NT2/D1 (cell line): ENCODE measurements at regions not wholly inside any gene's neighbourhood (a gene's known extent, or its start where the extent isn't known, plus 50 kb on each side); places are given as distances from the start of the nearest gene placed in this dataset.

ENCODE experiments used
- SUZ12 ChIP-seq: IDR thresholded peaks from 2 replicates; pipeline ENCODE4 v1.6.1; 2011; ENCODE audit not compliant: insufficient read length, insufficient read depth; ENCODE audit errors: extremely low read depth
- YY1 ChIP-seq: IDR thresholded peaks from 2 replicates; pipeline ENCODE4 v1.6.1; 2011; ENCODE audit not compliant: insufficient read length, insufficient read depth
- ZNF274 ChIP-seq: IDR thresholded peaks from 2 replicates; pipeline ENCODE4 v1.6.1; 2011; ENCODE audit warnings: mild to moderate bottlenecking, low read depth, low read length

DNA sequence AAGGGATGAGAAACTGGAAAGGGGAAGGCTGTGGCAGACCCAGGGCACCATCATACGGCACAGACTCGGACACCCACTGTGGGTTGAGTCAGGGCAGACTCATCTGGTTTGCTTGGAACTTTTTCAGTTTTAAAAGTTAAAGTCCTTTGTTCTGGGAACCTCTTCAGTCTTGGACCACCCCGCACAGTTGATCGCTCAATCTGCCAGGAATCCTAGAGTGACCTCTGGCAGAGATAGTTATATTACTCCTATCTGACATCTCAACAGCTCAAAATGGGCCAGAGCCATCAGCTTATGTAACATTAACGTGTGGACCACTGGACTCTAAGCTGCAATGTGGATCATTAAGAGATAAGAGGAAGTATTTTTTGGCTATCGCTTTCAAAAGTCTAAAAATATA lies 164.3 kb downstream of the ABCA8 start:
- TF ChIP-seq YY1 (no peak), SUZ12 (no peak), ZNF274 (no peak)
